GM12874 (cell line): ENCODE measurements at regions not wholly inside any gene's neighbourhood (a gene's known extent, or its start where the extent isn't known, plus 50 kb on each side); places are given as distances from the start of the nearest gene placed in this dataset.
A peak's percentile ranks its signal among the peaks of the same experiment; 100 is the strongest.

ENCODE experiments used
- TF ChIP-seq, protein P1 (sequence below): IDR thresholded peaks from 2 replicates; pipeline ENCODE4 v1.5.1; 2011; ENCODE audit warnings: low read depth, mild to moderate bottlenecking, control low read depth, low read length, moderate library complexity; ENCODE audit not compliant: insufficient read depth

- TF ChIP-seq, protein P1, sequence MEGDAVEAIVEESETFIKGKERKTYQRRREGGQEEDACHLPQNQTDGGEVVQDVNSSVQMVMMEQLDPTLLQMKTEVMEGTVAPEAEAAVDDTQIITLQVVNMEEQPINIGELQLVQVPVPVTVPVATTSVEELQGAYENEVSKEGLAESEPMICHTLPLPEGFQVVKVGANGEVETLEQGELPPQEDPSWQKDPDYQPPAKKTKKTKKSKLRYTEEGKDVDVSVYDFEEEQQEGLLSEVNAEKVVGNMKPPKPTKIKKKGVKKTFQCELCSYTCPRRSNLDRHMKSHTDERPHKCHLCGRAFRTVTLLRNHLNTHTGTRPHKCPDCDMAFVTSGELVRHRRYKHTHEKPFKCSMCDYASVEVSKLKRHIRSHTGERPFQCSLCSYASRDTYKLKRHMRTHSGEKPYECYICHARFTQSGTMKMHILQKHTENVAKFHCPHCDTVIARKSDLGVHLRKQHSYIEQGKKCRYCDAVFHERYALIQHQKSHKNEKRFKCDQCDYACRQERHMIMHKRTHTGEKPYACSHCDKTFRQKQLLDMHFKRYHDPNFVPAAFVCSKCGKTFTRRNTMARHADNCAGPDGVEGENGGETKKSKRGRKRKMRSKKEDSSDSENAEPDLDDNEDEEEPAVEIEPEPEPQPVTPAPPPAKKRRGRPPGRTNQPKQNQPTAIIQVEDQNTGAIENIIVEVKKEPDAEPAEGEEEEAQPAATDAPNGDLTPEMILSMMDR, result peak; percentile 42; the same call in 1 of the 2 replicates
Observed at GRCh38 chr2:154507186-154507585, 191.3 kb upstream of the KCNJ3 start.

DNA sequence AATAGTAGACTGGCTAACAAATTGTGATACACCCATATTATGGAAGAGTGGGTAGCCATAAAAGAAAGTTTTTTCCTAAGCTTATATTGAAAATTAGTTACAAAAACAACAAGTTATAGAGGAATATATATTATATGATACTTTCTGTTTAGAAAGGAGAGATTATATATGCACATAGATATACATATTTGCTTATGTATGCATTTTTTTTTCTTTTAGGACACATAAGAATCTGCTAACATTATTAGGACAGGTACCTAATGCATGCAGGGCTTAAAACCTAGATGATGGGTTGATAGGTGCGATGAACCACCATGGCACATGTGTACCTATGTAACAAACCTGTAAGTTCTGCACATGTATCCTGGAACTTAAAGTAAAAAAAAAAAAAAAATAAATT lies 179.6 kb upstream of the KCNJ3 start:
- TF ChIP-seq, protein P1, result no peak

DNA sequence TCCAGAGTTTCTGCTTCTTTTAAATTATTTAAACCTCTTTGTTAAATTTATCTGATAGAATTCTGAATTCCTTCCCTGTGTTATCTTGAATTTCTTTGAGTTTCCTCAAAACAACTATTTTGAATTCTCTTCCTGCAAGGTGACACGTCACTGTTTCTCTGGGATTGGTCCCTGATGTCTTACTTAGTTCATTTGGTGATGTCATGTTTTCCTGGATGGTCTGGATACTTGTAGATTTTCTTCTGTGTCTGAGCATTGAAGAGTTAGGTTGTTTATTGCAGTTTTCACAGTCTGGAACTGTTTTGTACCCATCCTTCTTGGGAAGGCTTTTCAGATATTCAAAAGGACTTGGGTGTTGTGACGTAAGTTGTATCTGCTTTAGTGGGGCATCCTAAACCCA lies 172.3 kb upstream of the KCNJ3 start:
- TF ChIP-seq, protein P1, result no peak

GRCh38 chr2:154527962-154528361 lies 170.5 kb upstream of the KCNJ3 start:
- TF ChIP-seq, protein P1, result no peak

DNA sequence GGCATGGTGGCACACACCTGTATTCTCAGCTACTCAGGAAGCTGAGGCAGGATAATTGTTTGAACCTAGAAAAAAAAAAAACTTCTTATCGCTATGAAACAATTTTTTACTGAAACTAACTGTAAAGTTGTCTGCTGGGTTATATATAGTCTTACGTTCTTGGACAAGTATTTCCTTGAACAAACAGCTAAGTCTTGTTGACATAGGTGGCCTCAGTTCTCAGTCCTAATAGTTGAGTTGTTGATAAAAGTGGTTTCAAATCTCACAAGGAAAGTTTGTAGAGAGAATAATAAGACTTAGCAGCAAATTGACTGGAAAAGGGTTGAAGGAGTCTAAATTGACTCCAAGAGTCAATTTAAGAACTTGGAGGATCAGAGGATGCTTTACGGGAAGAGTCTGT lies 166.5 kb upstream of the KCNJ3 start:
- TF ChIP-seq, protein P1, result no peak

DNA sequence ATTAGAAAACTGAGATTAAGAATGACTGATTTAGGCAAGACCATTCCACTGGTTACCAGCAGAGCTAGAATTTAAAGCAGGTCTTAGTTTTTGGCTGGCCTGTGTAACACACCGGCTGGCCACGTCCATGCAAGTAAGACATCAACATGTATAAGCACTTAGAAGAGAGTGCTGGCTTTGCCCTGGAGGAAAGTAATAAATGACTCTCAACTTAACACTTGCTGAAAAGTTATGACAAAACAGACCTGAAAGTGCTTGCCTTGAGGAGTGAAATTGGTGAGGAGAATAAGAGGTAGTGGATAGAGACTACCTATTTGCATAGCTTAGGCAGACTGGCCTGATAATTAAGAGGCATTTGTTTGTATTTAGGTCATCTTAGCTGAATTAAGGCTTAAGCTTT lies 165.7 kb upstream of the KCNJ3 start:
- TF ChIP-seq, protein P1, result no peak

- TF ChIP-seq, protein P1, result no peak
Observed at GRCh38 chr2:154533300-154533940, 165.1 kb upstream of the KCNJ3 start.

DNA sequence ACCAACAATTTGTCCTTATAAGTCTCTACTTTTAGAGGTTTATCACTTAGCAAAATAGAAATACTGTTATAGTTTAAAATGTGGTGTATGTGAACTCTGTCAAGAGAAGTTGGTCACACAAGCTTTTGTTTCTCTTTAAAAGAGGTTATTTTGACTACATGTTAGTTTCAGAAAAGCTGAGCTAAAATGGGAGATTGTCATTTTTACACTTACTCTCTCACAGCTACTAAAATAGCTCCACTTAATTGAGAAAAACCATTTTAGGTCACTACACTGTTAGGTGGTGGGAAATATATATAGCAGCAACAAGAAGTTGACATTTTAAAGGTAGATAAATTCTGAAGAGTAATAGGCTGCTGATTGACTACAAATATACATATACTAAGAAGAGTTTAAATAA lies 161.5 kb upstream of the KCNJ3 start:
- TF ChIP-seq, protein P1, result no peak
